Prostate gland (tissue), 2 donors: ENCODE measurements at regions not wholly inside any gene's neighbourhood (a gene's known extent, or its start where the extent isn't known, plus 50 kb on each side); places are given as distances from the start of the nearest gene placed in this dataset.

Source experiments
- DNase-seq: peaks from one replicate; pipeline ENCODE4 v3.0.0-alpha.2; 2019; ENCODE audit warnings: low spot score
- H3K27ac ChIP-seq, 2 donors: fragments of 200-600 bp; sonication (generic); 2 replicates each; pipeline ENCODE4 v1.5.1; 2017 to 2019
- H3K27me3 ChIP-seq: fragments of 200-600 bp; sonication (generic); replicated peaks from 2 replicates; pipeline ENCODE4 v1.5.1; 2019; ENCODE audit not compliant: insufficient read depth
- H3K36me3 ChIP-seq, 2 donors: fragments of 200-600 bp; sonication (generic); 1 replicate in 1 of 2; 2 replicates in 1 of 2; pipeline versions ENCODE4 v1.5.1 to v1.8.1; 2017 to 2019
- H3K4me1 ChIP-seq: fragments of 200-600 bp; sonication (generic); replicated peaks from 2 replicates; pipeline ENCODE4 v1.5.1; 2019
- H3K4me3 ChIP-seq, 2 donors: fragments of 200-600 bp; sonication (generic); 2 replicates each; pipeline ENCODE4 v1.5.1; 2017 to 2019
- H3K9me3 ChIP-seq: fragments of 200-600 bp; sonication (generic); 2 replicates; pipeline ENCODE4 v1.5.1; 2017
- CTCF ChIP-seq, 4 experiments: fragments of 200-600 bp in 2 of 4; fragments of 450-650 bp in 2 of 4; sonication (generic) in 2 of 4; IDR thresholded peaks; 1 replicate in 3 of 4; 2 replicates in 1 of 4; pipeline ENCODE4 v1.5.1; 2016 to 2019; ENCODE audit warnings: antibody characterized with exemption in 4 of 4, mild to moderate bottlenecking in 2 of 4, moderate library complexity in 2 of 4
- POLR2A ChIP-seq: fragments of 450-650 bp; IDR thresholded peaks from one replicate; pipeline ENCODE4 v1.6.1; 2016; ENCODE audit warnings: antibody characterized with exemption, mild to moderate bottlenecking
- POLR2AphosphoS5 ChIP-seq: sonication (generic); formaldehyde crosslinking; IDR thresholded peaks from one replicate; pipeline ENCODE4 v1.6.1; 2017; ENCODE audit warnings: antibody characterized with exemption
- WGBS: methylation state at CpG from one replicate; pipeline ENCODE4 v1.1.5; 2018; 5-methylcytosine and 5-hydroxymethylcytosine counted together
- intact Hi-C: fragments of 100-400 bp; cut with DNase I; formaldehyde crosslinking; loops from one replicate; pipeline ENCODE4 v1.14.2; 2022

- H3K27me3 ChIP-seq = no peaks in the 10 kb centered on the region
- H3K36me3 ChIP-seq = no peaks in the 10 kb centered on the region
- 62% methylated on average over 8 of the region's 8 CpGs for WGBS
- no peak for DNase-seq
- H3K4me3 ChIP-seq = no peak overlapping the region
- intact Hi-C loops = no loop called here
- H3K9me3 ChIP-seq = no peaks in the 10 kb centered on the region
- H3K27ac ChIP-seq = no peak overlapping the region
- TF ChIP-seq POLR2AphosphoS5 (no peak), CTCF (IDR thresholded peaks at IDR 0.05) (peak in 2 of 4 experiments; percentile 27 to 32)
- H3K4me1 ChIP-seq = no peaks in the 10 kb centered on the region
Measured at GRCh38 chr14:55843718-55844403, 263.9 kb downstream of the KTN1 start.

- Histone ChIP-seq H3K4me1 (no peaks in the 10 kb centered on the region), H3K9me3 (no peaks in the 10 kb centered on the region), H3K27me3 (no peaks in the 10 kb centered on the region), H3K4me3 (no peak overlapping the region), H3K27ac (no peak overlapping the region), H3K36me3 (no peaks in the 10 kb centered on the region)
- intact Hi-C loops = no loop called here
- DNase-seq = no peak
- WGBS = 77% methylated on average over 9 of the region's 9 CpGs
- TF ChIP-seq POLR2A (no peak), CTCF (IDR thresholded peaks at IDR 0.05) (no peak)
Measured at GRCh38 chr14:55845963-55846825, 266.2 kb downstream of the KTN1 start.

DNA sequence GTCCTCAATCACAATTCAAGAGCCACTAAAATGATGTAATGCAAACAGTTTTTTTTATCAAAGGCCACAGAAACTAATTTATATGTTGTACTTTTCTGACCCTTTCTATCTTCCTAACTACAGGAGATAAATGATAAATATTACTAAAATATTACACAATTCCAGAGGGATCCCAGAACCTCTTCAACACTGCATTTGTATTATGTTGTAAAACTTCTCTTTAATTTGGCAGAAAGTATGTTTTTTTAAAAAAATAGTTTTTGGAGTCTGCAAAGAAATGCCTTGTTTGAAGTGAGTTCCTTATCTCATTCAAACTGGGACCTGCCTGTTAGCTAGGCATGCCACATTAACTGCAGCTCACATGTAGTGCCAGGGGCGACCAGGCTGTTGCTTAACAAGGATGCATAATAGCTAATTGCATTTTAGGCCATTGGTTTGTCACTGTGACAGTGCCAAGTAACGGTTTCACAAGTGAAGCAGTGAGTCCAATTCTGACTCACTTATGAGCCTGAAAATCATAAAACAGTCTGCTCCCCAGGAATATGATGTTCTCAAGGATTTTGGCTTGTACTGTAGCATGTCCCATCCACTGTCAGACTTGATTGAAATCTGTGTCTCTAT lies 266.9 kb downstream of the KTN1 start:
- intact Hi-C loops = no loop called here
- no peak overlapping the region for H3K27ac ChIP-seq
- H3K9me3 ChIP-seq = no peaks in the 10 kb centered on the region
- no peaks in the 10 kb centered on the region for H3K27me3 ChIP-seq
- no peak for DNase-seq
- WGBS = 28% methylated on average over 2 of the region's 2 CpGs
- no peak for TF ChIP-seq CTCF (IDR thresholded peaks at IDR 0.05)
- TF ChIP-seq POLR2AphosphoS5 = no peak
- no peak for TF ChIP-seq POLR2A
- H3K4me3 ChIP-seq = no peak overlapping the region
- no peaks in the 10 kb centered on the region for H3K4me1 ChIP-seq
- no peaks in the 10 kb centered on the region for H3K36me3 ChIP-seq

- WGBS = 41% methylated on average over 3 of the region's 3 CpGs
- no peak overlapping the region for H3K4me3 ChIP-seq
- TF ChIP-seq POLR2A = no peak
- TF ChIP-seq CTCF (IDR thresholded peaks at IDR 0.05) = no peak
- TF ChIP-seq POLR2AphosphoS5 = no peak
- no peaks in the 10 kb centered on the region for H3K36me3 ChIP-seq
- no peak for DNase-seq
- no peaks in the 10 kb centered on the region for H3K4me1 ChIP-seq
- no peak overlapping the region for H3K27ac ChIP-seq
- no peaks in the 10 kb centered on the region for H3K27me3 ChIP-seq
- intact Hi-C loops = no loop called here
- H3K9me3 ChIP-seq = no peaks in the 10 kb centered on the region
Measured at GRCh38 chr14:55847766-55848165, 267.8 kb downstream of the KTN1 start.
